H1 (cell line): ENCODE measurements at regions not wholly inside any gene's neighbourhood (a gene's known extent, or its start where the extent isn't known, plus 50 kb on each side); places are given as distances from the start of the nearest gene placed in this dataset.

ENCODE experiments used
- CTCF ChIA-PET: fragments of 300-600 bp; sonication (Branson Sonifier 250); formaldehyde crosslinking; loops from one replicate; lab custom pipeline; 2021; ENCODE audit not compliant: partially characterized antibody; lab: Charles Lee
- POLR2A ChIA-PET: fragments of 300-600 bp; sonication (Branson Sonifier 250); formaldehyde crosslinking; loops from one replicate; lab custom pipeline; 2021; ENCODE audit warnings: inconsistent platforms; ENCODE audit not compliant: partially characterized antibody; lab: Charles Lee
- DNase-seq, 2 experiments: peaks; one replicate each; pipeline versions ENCODE4 v3.0.0 to v3.0.0-alpha.2; 2010 to 2022; ENCODE audit warnings: low spot score in 2 of 2, low read depth in 1 of 2, mixed read lengths in 1 of 2
- FAIRE-seq: peaks from 2 replicates; lab custom pipeline; 2011; peaks lifted over from hg19 to GRCh38; lab: Jason Lieb, UNC
- H2AFZ ChIP-seq: 2 replicates; pipeline ENCODE4 v1.8.1; 2012; ENCODE audit warnings: low read length, inconsistent platforms
- H2AK5ac ChIP-seq: 2 replicates; pipeline ENCODE4 v1.6.1; 2013; ENCODE audit warnings: low read depth, low read length
- H2BK120ac ChIP-seq: replicated peaks from 2 replicates; pipeline ENCODE3; 2013; ENCODE audit warnings: low read depth, low read length, inconsistent platforms
- H2BK12ac ChIP-seq: 2 replicates; pipeline ENCODE4 v1.6.1; 2013; ENCODE audit warnings: low read depth, low read length
- H2BK15ac ChIP-seq: 2 replicates; pipeline ENCODE4 v1.6.1; 2013; ENCODE audit warnings: low read length
- H2BK20ac ChIP-seq: 2 replicates; pipeline ENCODE4 v1.6.1; 2013; ENCODE audit warnings: low read length
- H2BK5ac ChIP-seq: 2 replicates; pipeline ENCODE4 v1.6.1; 2013; ENCODE audit warnings: low read depth, low read length
- H3K14ac ChIP-seq: 2 replicates; pipeline ENCODE4 v1.6.1; 2013; ENCODE audit warnings: inconsistent platforms; ENCODE audit not compliant: insufficient read length
- H3K18ac ChIP-seq: 2 replicates; pipeline ENCODE4 v1.6.1; 2013; ENCODE audit warnings: low read length; ENCODE audit errors: extremely low read depth
- H3K23ac ChIP-seq: 2 replicates; pipeline ENCODE4 v1.6.1; 2013; ENCODE audit warnings: inconsistent platforms; ENCODE audit not compliant: insufficient read length
- H3K23me2 ChIP-seq: 2 replicates; pipeline ENCODE4 v1.6.1; 2013; ENCODE audit warnings: low read depth, low read length
- H3K27ac ChIP-seq: 2 replicates; pipeline ENCODE4 v1.6.1; 2011; ENCODE audit warnings: low read depth, low read length, inconsistent platforms
- H3K27me3 ChIP-seq, 4 experiments: replicated peaks in 1 of 4; 1 replicate in 1 of 4; 2 replicates in 3 of 4; pipeline versions ENCODE4 v1.6.1 to v1.8.1; 2011 to 2013; ENCODE audit warnings: low read length in 3 of 4, mild to moderate bottlenecking in 3 of 4, inconsistent platforms in 2 of 4, mixed read lengths in 2 of 4, moderate library complexity in 1 of 4; ENCODE audit not compliant: control insufficient read depth in 3 of 4, insufficient read depth in 3 of 4; ENCODE audit errors: extremely low read depth in 1 of 4
- H3K36me3 ChIP-seq, 4 experiments: 2 replicates each; pipeline versions ENCODE4 v1.6.1 to v1.8.1; 2011 to 2013; ENCODE audit warnings: mild to moderate bottlenecking in 4 of 4, low read length in 3 of 4, moderate library complexity in 2 of 4, control low read depth in 1 of 4, inconsistent platforms in 1 of 4; ENCODE audit not compliant: insufficient read depth in 4 of 4, control insufficient read depth in 2 of 4
- H3K4ac ChIP-seq: replicated peaks from 2 replicates; pipeline ENCODE3; 2013; ENCODE audit warnings: low read length, low read depth, mixed read lengths, inconsistent platforms; ENCODE audit not compliant: insufficient read length
- H3K4me1 ChIP-seq, 4 experiments: replicated peaks in 1 of 4; 1 replicate in 1 of 4; 2 replicates in 3 of 4; pipeline versions ENCODE4 v1.6.1 to v1.8.1; 2011 to 2013; ENCODE audit warnings: low read length in 3 of 4, inconsistent platforms in 2 of 4, mixed read lengths in 1 of 4; ENCODE audit not compliant: insufficient read depth in 4 of 4, control insufficient read depth in 3 of 4
- H3K4me2 ChIP-seq, 2 experiments: 2 replicates each; pipeline versions ENCODE4 v1.6.1 to v1.8.1; 2011 to 2013; ENCODE audit warnings: low read depth in 2 of 2, low read length in 2 of 2, control low read depth in 1 of 2, inconsistent platforms in 1 of 2, mild to moderate bottlenecking in 1 of 2; ENCODE audit not compliant: insufficient read depth in 1 of 2
- H3K4me3 ChIP-seq, 4 experiments: fragments of 200-600, 300-600 bp in 1 of 4; sonication (generic), shearing (Covaris generic), sonication (Bioruptor Twin) in 1 of 4; 2 replicates each; pipeline versions ENCODE4 v1.5.1 to v1.8.1; 2011 to 2016; ENCODE audit warnings: low read length in 4 of 4, low read depth in 3 of 4, control low read depth in 2 of 4, inconsistent platforms in 2 of 4, mild to moderate bottlenecking in 2 of 4, mixed read lengths in 1 of 4, moderate library complexity in 1 of 4; ENCODE audit not compliant: insufficient read depth in 2 of 4; ENCODE audit errors: extremely low read depth in 1 of 4
- H3K56ac ChIP-seq: replicated peaks from 2 replicates; pipeline ENCODE3; 2013; ENCODE audit warnings: low read depth, mild to moderate bottlenecking, mixed read lengths, low read length, inconsistent platforms; ENCODE audit not compliant: insufficient read length
- H3K79me1 ChIP-seq: 2 replicates; pipeline ENCODE4 v1.6.1; 2013; ENCODE audit warnings: low read depth, low read length, control low read depth
- H3K79me2 ChIP-seq, 2 experiments: 2 replicates each; pipeline versions ENCODE4 v1.6.1 to v1.8.1; 2012 to 2013; ENCODE audit warnings: low read length in 2 of 2, mild to moderate bottlenecking in 2 of 2, inconsistent platforms in 1 of 2; ENCODE audit not compliant: insufficient read depth in 2 of 2, control insufficient read depth in 1 of 2
- H3K9ac ChIP-seq, 4 experiments: replicated peaks in 1 of 4; 1 replicate in 1 of 4; 2 replicates in 3 of 4; pipeline versions ENCODE4 v1.6.1 to v1.8.1; 2011 to 2013; ENCODE audit warnings: low read depth in 3 of 4, low read length in 3 of 4, control low read depth in 2 of 4, mild to moderate bottlenecking in 2 of 4, moderate library complexity in 2 of 4, inconsistent platforms in 1 of 4; ENCODE audit errors: extremely low read depth in 1 of 4
- H3K9me3 ChIP-seq, 2 experiments: 2 replicates each; pipeline versions ENCODE4 v1.6.1 to v1.8.1; 2012 to 2013; ENCODE audit warnings: mild to moderate bottlenecking in 2 of 2, moderate library complexity in 2 of 2, control low read depth in 1 of 2, inconsistent platforms in 1 of 2, low read depth in 1 of 2, low read length in 1 of 2, mixed read lengths in 1 of 2; ENCODE audit not compliant: insufficient read depth in 2 of 2
- H4K20me1 ChIP-seq, 2 experiments: replicated peaks in 1 of 2; 2 replicates each; pipeline versions ENCODE3 to v1.8.1; 2011 to 2013; ENCODE audit warnings: inconsistent platforms in 2 of 2, low read length in 2 of 2, mild to moderate bottlenecking in 1 of 2; ENCODE audit not compliant: insufficient read depth in 2 of 2, control insufficient read depth in 1 of 2
- H4K5ac ChIP-seq: 2 replicates; pipeline ENCODE4 v1.6.1; 2013; ENCODE audit warnings: low read length, low read depth, mixed read lengths, inconsistent platforms; ENCODE audit not compliant: insufficient read length
- H4K8ac ChIP-seq: 2 replicates; pipeline ENCODE4 v1.8.0; 2013; ENCODE audit warnings: mild to moderate bottlenecking, moderate library complexity, low read length, inconsistent platforms; ENCODE audit not compliant: insufficient read depth; ENCODE audit errors: extremely low read depth
- H4K91ac ChIP-seq: replicated peaks from 2 replicates; pipeline ENCODE3; 2013; ENCODE audit warnings: low read length, mixed read lengths, inconsistent platforms; ENCODE audit not compliant: insufficient read length
- CTCF ChIP-seq, 3 experiments: IDR thresholded peaks; 1 replicate in 2 of 3; 2 replicates in 1 of 3; pipeline versions ENCODE4 v1.5.1 to v1.6.1; 2011; ENCODE audit warnings: low read length in 3 of 3, mild to moderate bottlenecking in 3 of 3, inconsistent platforms in 2 of 3, low read depth in 1 of 3, moderate library complexity in 1 of 3; ENCODE audit not compliant: insufficient read depth in 1 of 3; ENCODE audit errors: control extremely low read depth in 1 of 3

- H2BK12ac ChIP-seq = no peak overlapping the region
- peaks cover 9 to 18% of the 10 kb centered on the region in 2 experiments for H3K9me3 ChIP-seq
- no peak overlapping the region for H2AFZ ChIP-seq
- H3K27me3 ChIP-seq = no peaks in the 10 kb centered on the region
- no peak overlapping the region for H2BK5ac ChIP-seq
- no peaks in the 10 kb centered on the region for H3K79me2 ChIP-seq
- no peaks in the 10 kb centered on the region for H3K4me1 ChIP-seq
- no peak for FAIRE-seq
- H3K18ac ChIP-seq = no peak overlapping the region
- no peak overlapping the region for H4K5ac ChIP-seq
- H3K79me1 ChIP-seq = no peaks in the 10 kb centered on the region
- DNase-seq = no peak
- no peak overlapping the region for H4K91ac ChIP-seq
- no peak overlapping the region for H3K9ac ChIP-seq
- POLR2A ChIA-PET = no interaction called here
- H2BK20ac ChIP-seq = no peak overlapping the region
- no peak overlapping the region for H3K56ac ChIP-seq
- no peak overlapping the region for H3K4me3 ChIP-seq
- no peak for TF ChIP-seq CTCF (IDR thresholded peaks at IDR 0.05; ENCODE audit: control extremely low read depth in 1 of 3, insufficient read depth in 1 of 3, low read depth in 1 of 3, low read length in 3 of 3)
- no peak overlapping the region for H3K27ac ChIP-seq
- no peak overlapping the region for H3K23ac ChIP-seq
- no peak overlapping the region for H3K14ac ChIP-seq
- no peak overlapping the region for H2BK15ac ChIP-seq
- H3K4me2 ChIP-seq = no peak overlapping the region
- H2BK120ac ChIP-seq = no peak overlapping the region
- H4K20me1 ChIP-seq = no peaks in the 10 kb centered on the region
- no peak overlapping the region for H3K4ac ChIP-seq
- no peak overlapping the region for H2AK5ac ChIP-seq
- no peaks in the 10 kb centered on the region for H3K23me2 ChIP-seq
- no peak overlapping the region for H4K8ac ChIP-seq
- CTCF ChIA-PET = interaction anchor here (0.8 kb wide), 1 partner anchor 64 kb away, joined by 3 read pairs; no protein-coding TSS in a partner anchor
- H3K36me3 ChIP-seq = no peaks in the 10 kb centered on the region; a peak in 3 of 8 replicates
These were observed 164.6 kb upstream of the KCND2 start for GRCh38 chr7:120108376-120108775.
